Thymus (tissue), 11 donors: ENCODE measurements at regions not wholly inside any gene's neighbourhood (a gene's known extent, or its start where the extent isn't known, plus 50 kb on each side); places are given as distances from the start of the nearest gene placed in this dataset.

ENCODE experiments used
- DNase-seq, 9 donors: peaks; one replicate each; pipeline ENCODE4 v3.0.0-alpha.2; 2013; ENCODE audit warnings: low spot score in 9 of 9, low read depth in 6 of 9, missing footprints in 1 of 9
- H3K27ac ChIP-seq, 2 donors: one replicate each; pipeline ENCODE4 v1.5.1; 2013; ENCODE audit warnings: control low read depth in 1 of 2, low read depth in 1 of 2, low read length in 1 of 2, mild to moderate bottlenecking in 1 of 2, moderate library complexity in 1 of 2
- H3K27me3 ChIP-seq, 2 donors: one replicate each; pipeline ENCODE4 v1.5.1; 2013; ENCODE audit warnings: low read length in 1 of 2; ENCODE audit not compliant: control insufficient read depth in 2 of 2, insufficient read depth in 1 of 2
- H3K36me3 ChIP-seq, 2 donors: one replicate each; pipeline ENCODE4 v1.5.1; 2013; ENCODE audit warnings: low read length in 1 of 2, mild to moderate bottlenecking in 1 of 2, moderate library complexity in 1 of 2; ENCODE audit not compliant: control insufficient read depth in 2 of 2, insufficient read depth in 2 of 2
- H3K4me1 ChIP-seq, 2 donors: one replicate each; pipeline ENCODE4 v1.5.1; 2013; ENCODE audit warnings: low read length in 2 of 2; ENCODE audit not compliant: control insufficient read depth in 2 of 2, insufficient read depth in 2 of 2
- H3K4me3 ChIP-seq, 2 donors: one replicate each; pipeline ENCODE4 v1.5.1; 2013; ENCODE audit warnings: low read length in 2 of 2, control low read depth in 1 of 2, mild to moderate bottlenecking in 1 of 2
- H3K9me3 ChIP-seq, 2 donors: one replicate each; pipeline ENCODE4 v1.5.1; 2013; ENCODE audit warnings: low read length in 1 of 2, mild to moderate bottlenecking in 1 of 2; ENCODE audit not compliant: control insufficient read depth in 2 of 2, insufficient read depth in 1 of 2
- WGBS: extraction: QIAGEN DNeasy Blood & Tissue Kit; methylation state at CpG from one replicate; pipeline ENCODE4 v1.1.7; 2013; 5-methylcytosine and 5-hydroxymethylcytosine counted together
- donor health status: healthy.

DNA sequence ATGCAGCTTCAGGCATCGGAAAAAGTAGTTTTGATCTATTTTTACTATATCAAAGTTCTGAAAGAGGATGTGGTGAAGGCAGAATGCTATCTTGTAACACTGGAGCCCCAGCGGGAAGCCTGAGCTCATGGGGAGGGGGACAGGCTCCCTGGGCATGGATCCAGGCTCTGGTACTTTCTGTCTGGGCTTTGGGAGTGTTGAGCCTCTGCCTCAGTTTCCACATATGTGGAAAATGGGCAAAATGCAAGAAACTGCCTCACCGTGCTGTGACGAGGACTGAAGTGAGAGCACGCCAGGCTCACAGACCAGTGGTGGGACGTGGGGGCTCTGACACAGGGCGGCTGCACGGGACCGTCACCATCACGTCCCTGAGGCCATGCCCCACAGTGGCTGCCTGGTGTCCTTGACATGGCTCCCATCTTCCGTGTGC is 182.9 kb upstream of the SHH start:
- DNase-seq = peak; percentile 27 to 82 (median 56)
- Histone ChIP-seq H3K36me3 (no peaks in the 10 kb centered on the region), H3K4me3 (no peak overlapping the region), H3K27me3 (peaks cover 0 to 6% of the 10 kb centered on the region in 2 donors), H3K4me1 (peaks cover 41 to 53% of the 10 kb centered on the region in 2 donors), H3K27ac (peak overlapping the region in 1 of 2 donors; percentile 46), H3K9me3 (peaks cover 1 to 4% of the 10 kb centered on the region in 2 donors)
- 74% methylated on average over 11 of the region's 11 CpGs for WGBS

- 87% methylated on average over 6 of the region's 6 CpGs for WGBS
- no peaks in the 10 kb centered on the region for H3K36me3 ChIP-seq
- peaks cover 41 to 53% of the 10 kb centered on the region in 2 donors for H3K4me1 ChIP-seq
- peaks cover 0 to 6% of the 10 kb centered on the region in 2 donors for H3K27me3 ChIP-seq
- H3K4me3 ChIP-seq = no peak overlapping the region
- peaks cover 1 to 7% of the 10 kb centered on the region in 2 donors for H3K9me3 ChIP-seq
- H3K27ac ChIP-seq = peak overlapping the region; percentile 31 to 32
- no peak for DNase-seq
Measured at GRCh38 chr7:155994279-155994811, 182.1 kb upstream of the SHH start.

DNA sequence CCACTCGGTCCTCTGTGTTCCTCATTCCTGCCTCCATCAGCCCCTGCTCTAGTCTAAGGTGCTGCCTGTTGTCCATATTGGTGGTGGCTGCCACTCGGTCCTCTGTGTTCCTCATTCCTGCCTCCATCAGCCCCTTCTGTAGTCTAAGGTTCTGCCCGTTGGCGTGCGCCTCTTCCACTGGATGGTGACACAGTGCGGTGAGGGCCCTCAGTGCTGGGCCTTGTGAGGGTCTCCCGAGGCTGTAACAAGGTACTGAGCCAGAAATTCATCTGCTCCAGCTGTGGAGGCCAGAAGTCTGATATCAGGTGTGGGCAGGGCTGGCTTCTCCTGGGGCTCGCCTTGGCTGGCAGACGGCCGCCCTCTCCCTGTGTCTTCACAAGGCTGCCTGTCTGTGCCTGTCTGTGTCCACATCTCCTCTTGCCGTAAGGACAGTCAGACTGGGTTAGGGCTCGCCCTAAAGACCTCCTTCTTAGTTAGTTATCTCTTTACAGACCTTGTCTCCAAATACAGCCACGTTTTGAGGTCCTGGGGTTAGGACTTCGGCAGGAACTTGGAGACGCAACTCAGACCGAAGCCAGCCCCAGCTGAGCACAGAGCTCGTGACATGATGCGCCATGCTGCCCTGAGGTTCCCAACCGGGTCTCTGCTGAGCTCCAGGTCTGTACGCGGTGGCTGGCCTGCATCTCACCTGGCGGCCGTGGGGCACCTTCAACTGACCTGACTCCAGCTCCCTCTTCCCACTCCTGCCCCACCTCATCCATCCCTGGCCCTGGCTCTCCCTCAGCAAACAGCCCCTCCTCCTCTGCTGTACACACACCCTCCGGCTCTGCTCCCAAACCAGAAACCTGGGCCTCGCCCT is 181.4 kb upstream of the SHH start:
- H3K9me3 ChIP-seq = peaks cover 1 to 3% of the 10 kb centered on the region in 2 donors
- no peak overlapping the region for H3K4me3 ChIP-seq
- H3K4me1 ChIP-seq = peaks cover 41 to 54% of the 10 kb centered on the region in 2 donors
- DNase-seq = no peak
- peaks cover 0 to 6% of the 10 kb centered on the region in 2 donors for H3K27me3 ChIP-seq
- WGBS = 94% methylated on average over 25 of the region's 25 CpGs
- H3K27ac ChIP-seq = no peak overlapping the region
- H3K36me3 ChIP-seq = no peaks in the 10 kb centered on the region

GRCh38 chr7:155992974-155993373 is 180.7 kb upstream of the SHH start:
- Histone ChIP-seq H3K9me3 (peaks cover 1 to 3% of the 10 kb centered on the region in 2 donors), H3K27me3 (peaks cover 0 to 6% of the 10 kb centered on the region in 2 donors), H3K27ac (no peak overlapping the region), H3K4me3 (no peak overlapping the region), H3K36me3 (no peaks in the 10 kb centered on the region), H3K4me1 (peaks cover 41 to 55% of the 10 kb centered on the region in 2 donors)
- DNase-seq = no peak
- WGBS = 97% methylated on average over 9 of the region's 9 CpGs

GRCh38 chr7:155992538-155992937 is 180.3 kb upstream of the SHH start:
- peaks cover 0 to 1% of the 10 kb centered on the region in 2 donors for H3K27me3 ChIP-seq
- H3K9me3 ChIP-seq = peaks cover 1 to 3% of the 10 kb centered on the region in 2 donors
- H3K4me3 ChIP-seq = no peak overlapping the region
- H3K36me3 ChIP-seq = no peaks in the 10 kb centered on the region
- 80% methylated on average over 11 of the region's 11 CpGs for WGBS
- H3K27ac ChIP-seq = no peak overlapping the region
- DNase-seq = peak in 3 of 9 donors; percentile 31 to 50 (median 44)
- peaks cover 41 to 51% of the 10 kb centered on the region in 2 donors for H3K4me1 ChIP-seq

GRCh38 chr7:155992107-155992506 is 179.8 kb upstream of the SHH start:
- no peak for DNase-seq
- 94% methylated on average over 5 of the region's 5 CpGs for WGBS
- no peak overlapping the region for H3K4me3 ChIP-seq
- H3K4me1 ChIP-seq = peaks cover 40 to 48% of the 10 kb centered on the region in 2 donors
- peaks cover 1 to 3% of the 10 kb centered on the region in 2 donors for H3K9me3 ChIP-seq
- no peaks in the 10 kb centered on the region for H3K36me3 ChIP-seq
- H3K27ac ChIP-seq = no peak overlapping the region
- no peaks in the 10 kb centered on the region for H3K27me3 ChIP-seq

DNA sequence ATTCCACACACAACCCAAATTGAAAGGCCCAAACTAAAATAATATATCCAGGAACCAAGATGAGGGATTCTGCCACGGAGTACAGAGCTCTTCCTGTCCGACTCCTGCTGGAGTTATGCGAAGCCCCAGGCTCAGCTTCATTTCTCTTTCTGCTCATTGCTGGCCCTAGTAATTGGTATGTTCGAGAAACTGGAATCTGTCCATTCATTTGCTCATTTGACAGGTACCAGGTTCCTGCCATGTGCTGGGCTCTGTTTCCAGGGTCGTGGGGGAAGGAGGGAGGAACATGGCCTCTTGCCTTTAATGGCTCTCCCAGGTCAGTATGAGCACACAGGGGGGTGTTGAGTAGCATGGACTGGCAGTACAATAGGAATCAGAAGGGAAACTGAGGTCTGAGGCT is 179.2 kb upstream of the SHH start:
- Histone ChIP-seq H3K4me1 (peaks cover 33 to 43% of the 10 kb centered on the region in 2 donors), H3K36me3 (no peaks in the 10 kb centered on the region), H3K9me3 (peaks cover 1 to 6% of the 10 kb centered on the region in 2 donors), H3K27me3 (no peaks in the 10 kb centered on the region), H3K27ac (no peak overlapping the region), H3K4me3 (no peak overlapping the region)
- no peak for DNase-seq
- WGBS = 86% methylated on average over 5 of the region's 5 CpGs

GRCh38 chr7:155988416-155988815 is 176.2 kb upstream of the SHH start:
- H3K27me3 ChIP-seq = no peaks in the 10 kb centered on the region
- no peaks in the 10 kb centered on the region for H3K36me3 ChIP-seq
- DNase-seq = peak in 1 of 9 donors; percentile 24
- H3K4me1 ChIP-seq = peaks cover 7 to 13% of the 10 kb centered on the region in 2 donors
- no peak overlapping the region for H3K4me3 ChIP-seq
- H3K27ac ChIP-seq = no peak overlapping the region
- H3K9me3 ChIP-seq = peaks cover 1 to 6% of the 10 kb centered on the region in 2 donors
- WGBS = 92% methylated on average over 6 of the region's 6 CpGs

DNA sequence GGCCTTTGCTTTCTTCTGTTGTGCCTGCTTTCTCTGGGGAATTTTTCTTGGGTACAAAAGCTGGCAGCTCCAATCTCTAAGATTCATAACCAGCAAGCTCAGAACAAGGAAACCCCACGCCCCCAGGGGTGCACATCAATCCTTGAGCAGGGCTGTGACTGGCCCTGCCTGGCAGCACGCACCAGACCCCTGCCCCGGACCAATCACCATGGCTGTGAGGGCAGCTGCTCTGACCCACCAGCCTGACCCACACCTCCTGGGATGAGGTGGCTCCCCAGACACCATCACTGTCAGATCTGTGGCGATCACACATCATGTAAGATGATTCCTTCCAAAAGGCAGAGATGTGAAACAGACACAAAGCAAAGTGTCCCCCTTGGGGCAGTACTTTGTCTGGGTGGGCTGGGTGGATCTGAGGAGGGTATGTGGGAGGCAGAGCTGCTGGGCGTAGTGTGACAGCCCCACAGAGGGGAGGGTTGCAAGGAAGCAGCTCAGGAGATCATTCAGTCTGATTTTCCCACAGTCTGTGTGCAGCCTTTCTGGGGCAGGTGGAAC is 175.5 kb upstream of the SHH start:
- peaks cover 5 to 10% of the 10 kb centered on the region in 2 donors for H3K4me1 ChIP-seq
- DNase-seq = no peak
- no peak overlapping the region for H3K4me3 ChIP-seq
- H3K36me3 ChIP-seq = no peaks in the 10 kb centered on the region
- H3K27ac ChIP-seq = no peak overlapping the region
- H3K9me3 ChIP-seq = peaks cover 1 to 6% of the 10 kb centered on the region in 2 donors
- H3K27me3 ChIP-seq = no peaks in the 10 kb centered on the region
- WGBS = 94% methylated on average over 5 of the region's 5 CpGs
